ENCODE measurements at regions not wholly inside any gene's neighbourhood (a gene's known extent, or its start where the extent isn't known, plus 50 kb on each side); places are given as distances from the start of the nearest gene placed in this dataset.

DNA sequence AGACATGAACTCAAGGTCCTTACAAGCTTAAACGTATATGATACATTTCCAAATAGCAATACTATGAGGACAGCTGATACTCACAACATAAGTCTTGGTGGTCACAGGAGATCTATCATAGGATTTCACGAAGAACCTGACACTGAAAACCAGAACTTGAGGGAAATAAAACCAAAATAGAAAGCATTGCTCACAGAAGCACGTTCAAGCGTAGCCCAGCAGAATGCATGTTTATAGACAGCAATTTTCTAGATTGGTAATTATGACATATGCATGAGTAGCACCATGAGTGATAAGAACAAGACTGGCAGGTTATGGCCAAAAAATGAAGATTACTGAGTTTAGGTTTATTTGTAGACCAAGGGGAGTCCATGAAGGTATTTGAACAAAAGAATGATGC lies 243.5 kb downstream of the ETS1 start:
- TF ChIP-seq POLR2AphosphoS5 (IDR thresholded peaks at IDR 0.05) (no peak), POLR2A (IDR thresholded peaks at IDR 0.05; ENCODE audit: low read depth) (no peak)
